Fibroblast of lung (primary cell): ENCODE measurements at regions not wholly inside any gene's neighbourhood (a gene's known extent, or its start where the extent isn't known, plus 50 kb on each side); places are given as distances from the start of the nearest gene placed in this dataset.
A peak's percentile ranks its signal among the peaks of the same experiment; 100 is the strongest.

ENCODE experiments used
- DNase-seq, 2 donors: peaks; one replicate each; pipeline versions ENCODE4 v3.0.0 to v3.0.0-alpha.2; 2010; ENCODE audit warnings: low read depth in 2 of 2
- H2AFZ ChIP-seq: 2 replicates; pipeline ENCODE4 v1.5.1; 2012; ENCODE audit warnings: low read length, control low read depth, inconsistent platforms
- H3K27ac ChIP-seq: 2 replicates; pipeline ENCODE4 v1.5.1; 2011; ENCODE audit warnings: low read length, control low read depth; ENCODE audit not compliant: insufficient read depth
- H3K27me3 ChIP-seq: 2 replicates; pipeline ENCODE4 v1.5.1; 2011; ENCODE audit warnings: mild to moderate bottlenecking, low read length; ENCODE audit not compliant: control insufficient read depth, insufficient read depth
- H3K36me3 ChIP-seq: 2 replicates; pipeline ENCODE4 v1.5.1; 2011; ENCODE audit warnings: low read length; ENCODE audit not compliant: control insufficient read depth, insufficient read depth
- H3K4me1 ChIP-seq: 2 replicates; pipeline ENCODE4 v1.5.1; 2011; ENCODE audit warnings: low read length; ENCODE audit not compliant: control insufficient read depth, insufficient read depth; ENCODE audit errors: extremely low read depth
- H3K4me2 ChIP-seq: 2 replicates; pipeline ENCODE4 v1.5.1; 2011; ENCODE audit warnings: low read length, control low read depth; ENCODE audit not compliant: insufficient read depth; ENCODE audit errors: extremely low read depth
- H3K4me3 ChIP-seq, 4 experiments: fragments of 200-600 bp in 1 of 4; sonication (generic) in 1 of 4; replicated peaks in 1 of 4; 2 replicates each; pipeline ENCODE4 v1.5.1; 2011 to 2016; ENCODE audit warnings: low read length in 4 of 4, low read depth in 3 of 4, mild to moderate bottlenecking in 3 of 4, control low read depth in 2 of 4, inconsistent platforms in 1 of 4, mixed read lengths in 1 of 4; ENCODE audit not compliant: insufficient read depth in 1 of 4; ENCODE audit errors: control extremely low read depth in 1 of 4
- H3K79me2 ChIP-seq: 2 replicates; pipeline ENCODE4 v1.5.1; 2012; ENCODE audit warnings: mild to moderate bottlenecking, low read length, inconsistent platforms; ENCODE audit not compliant: control insufficient read depth, insufficient read depth
- H3K9ac ChIP-seq: 2 replicates; pipeline ENCODE4 v1.5.1; 2011; ENCODE audit warnings: mild to moderate bottlenecking, low read length, control low read depth; ENCODE audit not compliant: insufficient read depth
- H3K9me3 ChIP-seq: 2 replicates; pipeline ENCODE4 v1.5.1; 2012; ENCODE audit warnings: low read depth, low read length; ENCODE audit not compliant: control insufficient read depth, insufficient read depth
- H4K20me1 ChIP-seq: 2 replicates; pipeline ENCODE4 v1.5.1; 2011; ENCODE audit warnings: low read length; ENCODE audit not compliant: control insufficient read depth, insufficient read depth; ENCODE audit errors: extremely low read depth
- CTCF ChIP-seq, 2 donors: IDR thresholded peaks in 1 of 2; conservative IDR thresholded peaks in 1 of 2; 1 replicate in 1 of 2; 2 replicates in 1 of 2; pipeline ENCODE4 v1.5.1; 2011 to 2012; ENCODE audit warnings: low read length in 2 of 2, control low read depth in 1 of 2, inconsistent platforms in 1 of 2, low read depth in 1 of 2, mild to moderate bottlenecking in 1 of 2
- EZH2 ChIP-seq: IDR thresholded peaks from 2 replicates; pipeline ENCODE4 v1.5.1; 2012; ENCODE audit warnings: low read length, control low read depth, mild to moderate bottlenecking; ENCODE audit errors: missing control alignments

GRCh38 chr2:118683460-118683859 is 164.0 kb downstream of the EN1 start:
- no peaks in the 10 kb centered on the region for H4K20me1 ChIP-seq
- no peak overlapping the region for H3K4me3 ChIP-seq
- H3K79me2 ChIP-seq: no peaks in the 10 kb centered on the region
- no peaks in the 10 kb centered on the region for H3K9me3 ChIP-seq
- no peak overlapping the region for H2AFZ ChIP-seq
- H3K4me1 ChIP-seq: no peaks in the 10 kb centered on the region
- H3K27me3 ChIP-seq: no peaks in the 10 kb centered on the region
- no peak for DNase-seq
- no peak overlapping the region for H3K9ac ChIP-seq
- no peaks in the 10 kb centered on the region for H3K36me3 ChIP-seq
- H3K4me2 ChIP-seq: no peak overlapping the region
- H3K27ac ChIP-seq: no peak overlapping the region
- TF ChIP-seq CTCF (conservative IDR thresholded peaks at IDR 0.05 in 1 of 2, IDR thresholded peaks at IDR 0.05 in 1 of 2; ENCODE audit: low read depth in 1 of 2, low read length in 2 of 2) (no peak), EZH2 (no peak)

- H3K79me2 ChIP-seq: no peaks in the 10 kb centered on the region
- H3K4me2 ChIP-seq: no peak overlapping the region
- H3K27me3 ChIP-seq: no peaks in the 10 kb centered on the region
Observed at GRCh38 chr2:118678985-118679384, 168.5 kb downstream of the EN1 start.

GRCh38 chr2:118677546-118677945 is 169.9 kb downstream of the EN1 start:
- Histone ChIP-seq H3K79me2 (no peaks in the 10 kb centered on the region), H3K4me2 (no peak overlapping the region), H3K9ac (no peak overlapping the region), H3K4me1 (no peaks in the 10 kb centered on the region), H3K9me3 (no peaks in the 10 kb centered on the region), H4K20me1 (no peaks in the 10 kb centered on the region), H3K36me3 (no peaks in the 10 kb centered on the region), H3K4me3 (no peak overlapping the region), H2AFZ (no peak overlapping the region), H3K27me3 (no peaks in the 10 kb centered on the region), H3K27ac (no peak overlapping the region)
- no peak for DNase-seq
- TF ChIP-seq EZH2: no peak
- no peak for TF ChIP-seq CTCF (conservative IDR thresholded peaks at IDR 0.05 in 1 of 2, IDR thresholded peaks at IDR 0.05 in 1 of 2; ENCODE audit: low read depth in 1 of 2, low read length in 2 of 2)

More at GRCh38 chr2:118678985-118679384, 168.5 kb downstream of the EN1 start:
- H3K9me3 ChIP-seq: no peaks in the 10 kb centered on the region
- no peak for TF ChIP-seq EZH2
- no peak for TF ChIP-seq CTCF (conservative IDR thresholded peaks at IDR 0.05 in 1 of 2, IDR thresholded peaks at IDR 0.05 in 1 of 2; ENCODE audit: low read depth in 1 of 2, low read length in 2 of 2)
- no peaks in the 10 kb centered on the region for H3K36me3 ChIP-seq
- no peak overlapping the region for H3K9ac ChIP-seq
- H2AFZ ChIP-seq: no peak overlapping the region
- no peaks in the 10 kb centered on the region for H4K20me1 ChIP-seq
- H3K27ac ChIP-seq: no peak overlapping the region
- DNase-seq: peak; percentile 28 to 39
- H3K4me1 ChIP-seq: no peaks in the 10 kb centered on the region
- H3K4me3 ChIP-seq: no peak overlapping the region
